ENCODE measurements at regions not wholly inside any gene's neighbourhood (a gene's known extent, or its start where the extent isn't known, plus 50 kb on each side); places are given as distances from the start of the nearest gene placed in this dataset.
"Not testable (repeated sequence)": the region's sequence is repeated elsewhere in the genome, so short reads cannot be mapped to it uniquely, and the experiment has no call there.

- no peak for DNase-seq (ENCODE audit: low spot score)
Observed at GRCh38 chr20:48440916-48441315, 386.9 kb downstream of the PREX1 start.

GRCh38 chr20:48440261-48440660, 387.5 kb downstream of the PREX1 start:
- not testable (repeated sequence) for DNase-seq (ENCODE audit: low spot score)

GRCh38 chr20:48437146-48437545, 390.7 kb downstream of the PREX1 start:
- no peak for DNase-seq (ENCODE audit: low spot score)

- not testable (repeated sequence) for DNase-seq (ENCODE audit: low spot score)
Observed at GRCh38 chr20:48436609-48437008, 391.2 kb downstream of the PREX1 start.

DNA sequence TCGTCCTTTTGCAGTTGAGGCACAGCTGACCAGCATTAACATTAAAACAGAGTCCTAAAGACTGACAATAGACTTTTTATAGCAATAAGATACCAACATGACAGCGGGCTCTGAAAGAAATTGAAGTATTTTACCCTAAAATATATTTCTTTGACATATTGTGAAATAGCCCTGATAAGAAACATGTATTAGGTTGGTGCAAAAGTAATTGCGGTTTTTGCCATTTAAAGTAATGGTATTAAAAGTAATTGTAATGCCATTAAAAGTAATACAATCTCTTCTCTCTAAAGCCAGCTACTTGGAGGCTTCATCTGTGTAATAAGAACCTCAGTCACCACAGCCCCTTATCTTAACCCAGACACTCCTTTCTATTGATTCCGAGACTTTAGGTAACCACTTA, 394.6 kb downstream of the PREX1 start:
- DNase-seq (ENCODE audit: low spot score), result no peak

GRCh38 chr20:48432494-48432832, 395.3 kb downstream of the PREX1 start:
- DNase-seq (ENCODE audit: low spot score), result no peak

DNA sequence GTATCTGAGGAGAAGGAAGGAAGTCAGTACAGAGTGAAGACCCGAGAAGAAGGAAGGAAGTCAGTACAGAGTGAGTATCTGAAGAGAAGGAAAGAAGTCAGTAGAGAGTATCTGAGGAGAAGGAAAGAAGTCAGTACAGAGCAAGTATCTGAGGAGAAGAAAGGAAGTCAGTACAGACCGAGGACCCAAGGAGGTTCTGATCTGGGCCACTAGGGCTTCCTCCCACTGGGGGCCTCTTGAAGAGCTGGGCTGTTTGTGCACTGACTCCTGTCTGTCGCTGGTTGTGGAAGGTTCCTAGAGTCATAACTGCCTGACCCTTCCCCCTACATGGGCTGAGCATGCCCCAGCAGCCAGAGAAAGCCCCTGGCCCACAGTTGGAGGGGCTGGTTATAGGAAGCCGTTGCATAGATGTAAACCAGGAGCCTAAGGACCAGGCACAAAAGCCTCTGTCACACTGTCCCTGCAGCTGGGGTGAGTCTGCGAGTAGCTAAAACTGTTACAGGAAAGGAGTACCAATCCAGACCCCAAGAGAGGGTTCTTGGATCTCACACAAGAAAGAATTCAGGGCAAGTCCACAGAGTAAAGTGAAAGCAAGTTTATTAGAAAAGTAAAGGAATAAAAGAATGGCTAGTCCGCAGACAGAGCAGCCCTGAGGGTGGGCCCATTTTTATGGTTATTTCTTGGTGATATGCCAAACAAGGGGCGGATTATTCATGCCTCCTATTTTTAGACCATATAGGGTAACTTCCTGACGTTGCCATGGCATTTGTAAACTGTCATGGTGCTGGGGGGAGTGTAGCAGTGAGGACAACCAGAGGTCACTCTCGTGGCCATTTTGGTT, 395.9 kb downstream of the PREX1 start:
- no peak for DNase-seq (ENCODE audit: low spot score)

GRCh38 chr20:48426630-48427029, 401.2 kb downstream of the PREX1 start:
- no peak for DNase-seq (ENCODE audit: low spot score)

- DNase-seq (ENCODE audit: low spot score), result no peak
Observed at GRCh38 chr20:48425817-48426612, 401.8 kb downstream of the PREX1 start.

DNA sequence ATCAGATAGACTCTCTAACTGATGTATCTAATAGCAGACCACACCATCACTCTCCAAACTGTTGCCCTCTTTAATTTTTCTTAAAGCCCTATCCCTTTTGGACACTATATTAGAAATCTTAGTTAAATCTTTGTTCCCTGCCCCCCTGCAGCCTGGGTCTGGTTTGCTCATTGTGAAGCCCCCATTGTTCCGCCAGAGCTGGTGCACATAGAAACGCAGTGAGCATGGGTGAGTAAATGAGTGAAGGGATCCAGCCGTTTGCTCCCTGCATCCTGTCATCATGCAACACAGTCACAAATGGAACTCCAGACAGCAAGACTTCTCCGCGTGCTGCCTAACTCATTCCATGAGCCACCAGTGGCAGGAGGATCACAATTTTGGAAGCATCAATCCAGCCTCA, 402.5 kb downstream of the PREX1 start:
- no peak for DNase-seq (ENCODE audit: low spot score)

DNA sequence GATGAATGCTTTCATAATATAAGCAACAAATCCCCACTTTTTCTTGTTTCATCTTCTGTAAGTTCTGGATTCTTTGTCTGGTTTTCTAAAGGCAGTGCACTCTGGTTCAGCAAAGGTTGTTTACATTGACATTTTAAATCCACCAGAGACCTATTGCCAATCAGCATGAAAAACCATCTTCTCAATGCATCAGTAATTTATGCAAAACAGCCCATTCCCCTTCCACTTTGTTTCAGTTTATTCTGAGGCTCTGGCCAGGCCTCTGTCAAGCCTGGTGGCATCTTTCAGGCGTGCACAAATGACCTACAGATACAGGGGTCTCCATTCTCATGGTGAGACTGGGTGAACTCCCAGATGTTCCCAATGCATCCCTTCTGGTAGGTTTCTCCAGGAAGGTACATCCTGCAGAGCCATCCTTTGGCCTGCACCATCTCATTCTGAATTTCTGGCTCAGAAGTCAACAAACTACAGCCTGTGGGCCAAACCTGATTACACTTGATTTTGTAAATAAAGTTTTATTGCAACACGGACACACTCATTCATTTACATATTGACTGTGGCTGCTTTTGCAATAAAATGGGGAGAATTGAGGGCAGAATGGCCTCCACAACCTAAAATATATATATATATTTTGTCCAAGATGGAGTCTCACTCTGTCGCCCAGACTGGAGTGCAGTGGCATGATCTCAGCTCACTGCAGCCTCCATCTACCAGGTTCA, 405.4 kb downstream of the PREX1 start:
- DNase-seq (ENCODE audit: low spot score), result no peak

- DNase-seq (ENCODE audit: low spot score), result no peak
Observed at GRCh38 chr20:48421547-48421946, 406.3 kb downstream of the PREX1 start.

DNA sequence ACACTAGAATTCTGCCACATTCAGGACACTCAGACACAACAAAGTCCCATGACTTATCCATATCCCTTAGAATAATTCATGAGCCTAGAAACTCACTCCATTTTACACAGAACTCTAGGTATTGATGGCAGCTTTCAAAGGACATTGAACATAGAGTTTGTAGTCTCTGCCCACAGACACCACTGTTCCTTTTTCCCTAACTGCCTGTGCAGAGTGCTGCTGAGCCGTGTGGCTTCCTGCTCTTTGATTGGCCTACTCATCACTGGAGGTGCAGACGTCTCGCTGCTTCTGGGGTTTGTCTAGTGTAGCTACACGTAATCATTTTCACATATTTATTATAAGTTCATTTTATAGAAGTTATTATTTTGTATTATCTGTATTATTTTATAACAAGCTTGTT, 407.6 kb downstream of the PREX1 start:
- no peak for DNase-seq (ENCODE audit: low spot score)

DNA sequence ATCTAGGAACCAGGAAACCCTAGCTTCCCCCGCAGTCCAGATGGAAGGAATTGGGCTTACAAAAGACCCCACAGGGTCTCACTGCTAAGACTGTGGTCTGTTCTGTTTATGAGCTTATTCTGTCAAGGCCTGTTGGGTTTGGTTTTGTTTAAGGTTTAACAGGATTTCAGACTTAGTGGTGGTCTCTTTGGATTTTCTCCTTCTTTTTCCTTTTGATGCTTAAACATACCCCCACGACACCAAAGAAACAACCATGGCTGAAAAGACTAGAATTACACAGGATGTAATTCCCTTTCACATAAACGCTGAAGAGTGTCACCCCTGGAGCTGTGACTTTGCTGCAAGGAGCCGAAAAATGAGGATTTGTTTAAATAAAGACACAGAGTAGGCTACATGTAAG, 408.6 kb downstream of the PREX1 start:
- no peak for DNase-seq (ENCODE audit: low spot score)

DNA sequence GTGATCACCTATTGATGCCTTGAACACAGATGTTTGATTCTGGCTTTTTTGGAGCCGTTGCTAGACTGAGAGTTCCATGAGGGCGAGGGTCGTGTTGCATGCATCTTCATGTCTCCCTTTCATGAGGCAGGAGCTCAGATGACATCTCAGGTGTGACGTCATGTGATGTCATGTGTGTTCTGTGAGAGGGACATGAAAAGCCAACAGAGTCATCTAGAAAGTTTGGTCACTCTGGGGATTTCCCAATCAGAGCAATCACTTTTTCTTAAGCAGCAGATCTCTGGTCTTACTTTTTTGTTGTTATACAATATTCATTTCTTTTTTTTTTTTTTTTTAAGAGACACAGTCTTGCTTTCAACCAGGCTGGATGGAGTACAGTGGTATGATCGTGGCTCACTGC, 411.8 kb downstream of the PREX1 start:
- DNase-seq (ENCODE audit: low spot score), result no peak

DNA sequence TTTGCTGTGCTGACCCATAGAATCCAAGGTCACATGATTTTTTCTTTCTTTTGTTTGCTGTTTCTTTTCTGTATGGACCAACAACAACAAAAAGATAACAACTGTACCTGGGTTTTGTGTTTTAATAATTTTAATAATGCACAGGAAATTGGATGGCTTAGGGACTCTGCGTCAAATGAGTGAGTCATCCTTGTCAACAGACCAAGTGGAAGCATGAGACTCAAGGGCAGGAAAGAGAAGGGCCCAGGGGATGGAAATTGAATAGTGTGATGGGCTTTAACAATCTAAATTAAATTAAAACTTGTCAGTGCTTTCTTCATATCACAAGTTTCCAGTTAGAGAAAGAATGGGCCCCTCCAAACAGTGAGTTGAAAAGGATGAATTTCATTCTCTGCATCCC, 413.0 kb downstream of the PREX1 start:
- no peak for DNase-seq (ENCODE audit: low spot score)

DNA sequence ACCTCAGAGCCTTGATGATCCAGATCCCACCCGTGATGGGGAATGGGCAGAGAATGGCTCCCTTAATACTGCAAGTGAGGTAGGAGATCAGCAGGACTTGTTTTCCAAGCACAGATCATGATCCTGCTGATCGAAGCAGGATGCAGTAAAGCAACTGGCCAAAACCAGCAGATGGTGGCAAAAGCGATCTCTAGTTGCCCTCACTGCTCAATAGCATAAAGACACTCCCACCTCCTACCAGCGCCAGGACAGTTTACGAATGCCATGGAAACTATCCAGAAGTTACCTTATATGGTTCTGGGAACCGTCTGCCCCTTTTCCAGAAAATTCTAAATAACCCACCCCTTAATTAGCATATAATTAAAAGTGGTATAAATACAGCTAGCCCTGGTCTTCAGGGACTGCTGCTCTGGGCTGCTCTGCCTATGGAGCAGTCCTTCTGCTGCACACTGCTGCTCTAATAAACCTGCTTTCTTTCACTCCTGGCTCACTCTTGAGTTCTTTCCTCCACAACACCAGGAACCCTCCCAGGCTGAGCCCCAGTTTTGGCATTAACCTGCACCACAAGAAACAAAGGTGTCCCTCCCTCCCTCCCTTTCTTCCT, 415.8 kb downstream of the PREX1 start:
- no peak for DNase-seq (ENCODE audit: low spot score)

DNA sequence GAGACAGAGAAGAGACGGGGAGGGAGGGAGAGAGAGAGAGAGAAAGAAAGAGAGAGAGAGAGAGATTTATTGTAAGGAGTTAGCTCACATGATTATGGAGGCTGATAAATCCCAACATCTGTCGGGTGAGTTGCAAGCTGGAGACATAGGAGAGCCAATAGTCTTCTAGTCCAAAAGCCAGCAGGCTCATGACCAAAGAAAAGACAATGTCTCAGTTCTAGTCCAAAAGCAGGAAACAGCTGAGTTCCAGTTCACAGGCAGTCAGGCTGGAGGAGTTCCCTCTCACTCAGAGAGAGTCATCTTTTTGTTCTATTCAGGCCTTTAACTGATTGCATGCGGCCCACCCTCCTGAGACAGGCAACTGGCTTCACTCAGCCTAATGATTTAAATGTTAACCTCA, 416.6 kb downstream of the PREX1 start:
- no peak for DNase-seq (ENCODE audit: low spot score)

DNA sequence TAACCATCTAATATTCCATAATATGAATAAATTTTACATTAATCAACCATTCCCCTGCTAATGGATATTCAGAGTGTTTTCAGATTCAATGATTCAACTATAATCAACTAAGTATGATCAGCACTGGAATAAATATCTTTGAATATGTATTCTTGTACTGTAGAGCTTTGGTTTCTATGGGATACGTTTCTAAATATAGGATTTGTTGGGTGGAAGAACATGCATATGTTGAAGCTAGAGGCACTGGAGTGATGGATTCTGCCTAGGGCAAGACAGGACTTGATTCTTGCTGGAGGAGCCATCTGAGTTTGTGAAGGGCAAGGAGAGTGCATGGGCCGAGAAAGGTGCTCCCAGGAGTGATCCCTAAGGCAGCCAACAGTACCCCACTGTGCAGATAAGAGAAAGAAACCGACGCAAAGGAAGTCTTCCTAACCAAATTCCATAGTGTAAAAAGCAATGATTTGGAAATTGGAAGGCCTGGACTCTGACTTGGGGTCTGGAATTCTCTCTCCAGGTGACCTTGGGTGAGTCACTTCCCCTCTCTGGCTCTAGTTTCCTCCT, 418.7 kb downstream of the PREX1 start:
- DNase-seq (ENCODE audit: low spot score), result no peak

DNA sequence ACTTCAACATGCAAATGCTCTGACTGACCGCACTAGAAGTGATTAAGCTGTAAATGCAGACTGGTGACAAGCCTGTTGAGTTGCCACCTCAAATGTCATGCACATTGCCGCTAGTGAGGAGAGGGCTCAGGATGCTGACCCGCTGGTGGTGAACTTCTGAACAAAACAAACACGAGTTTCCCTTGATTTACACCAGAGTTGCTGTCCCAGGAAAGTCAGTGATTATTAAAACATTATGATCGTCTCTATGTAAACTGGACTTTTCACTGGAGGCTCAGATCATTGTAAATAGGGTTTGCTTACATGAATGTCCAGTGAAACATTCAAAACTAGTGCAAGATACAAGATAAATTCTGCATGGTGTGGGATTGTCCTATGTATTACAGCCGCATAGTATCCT, 420.1 kb downstream of the PREX1 start:
- DNase-seq (ENCODE audit: low spot score), result no peak

GRCh38 chr20:48406912-48407340, 420.9 kb downstream of the PREX1 start:
- DNase-seq (ENCODE audit: low spot score), result no peak

GRCh38 chr20:48406498-48406897, 421.3 kb downstream of the PREX1 start:
- no peak for DNase-seq (ENCODE audit: low spot score)
